Left hindlimb (tissue), 1 donor: ENCODE measurements at regions not wholly inside any gene's neighbourhood (a gene's known extent, or its start where the extent isn't known, plus 50 kb on each side); places are given as distances from the start of the nearest gene placed in this dataset.

Experiments used
- DNase-seq: peaks from one replicate; pipeline ENCODE4 v3.0.0-alpha.2; 2018

DNA sequence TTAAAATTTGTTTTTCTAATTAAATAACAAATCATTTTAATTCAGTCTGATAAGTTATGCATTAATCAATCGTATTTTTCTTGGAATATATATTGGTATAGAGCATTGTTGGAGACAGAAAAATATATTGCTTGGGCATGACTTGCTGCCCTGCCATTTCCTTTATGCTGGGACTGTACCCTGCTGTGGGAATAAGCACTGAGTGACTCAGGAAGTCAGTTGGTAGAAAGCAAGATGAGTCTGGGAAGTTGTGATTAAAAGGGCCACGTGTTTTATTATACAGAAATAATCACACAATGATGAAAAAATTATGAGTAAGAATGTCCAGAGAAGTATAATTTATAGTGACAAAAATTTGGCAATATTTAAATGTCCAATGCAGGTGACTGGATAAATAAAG lies 139.5 kb downstream of the KIF18A start:
- no peak for DNase-seq

DNA sequence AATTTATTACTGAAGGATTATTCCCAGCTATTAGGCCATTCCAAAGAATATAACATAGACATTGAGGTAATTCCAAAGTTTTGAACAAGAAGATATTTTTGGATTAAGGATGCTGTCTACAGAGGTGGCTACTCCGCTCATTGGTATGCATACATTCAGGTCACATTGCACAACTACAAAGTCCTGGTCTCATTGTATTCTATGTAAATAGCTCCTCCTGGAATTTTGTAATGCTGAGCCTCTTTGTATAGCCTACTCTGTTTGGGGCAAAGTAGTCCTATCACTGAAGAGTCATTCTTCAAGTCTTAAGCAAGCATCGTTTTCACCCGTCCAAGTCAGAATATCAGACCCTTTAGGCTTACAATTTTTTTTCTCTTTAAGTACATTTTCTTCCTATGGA lies 142.4 kb downstream of the KIF18A start:
- no peak for DNase-seq

DNA sequence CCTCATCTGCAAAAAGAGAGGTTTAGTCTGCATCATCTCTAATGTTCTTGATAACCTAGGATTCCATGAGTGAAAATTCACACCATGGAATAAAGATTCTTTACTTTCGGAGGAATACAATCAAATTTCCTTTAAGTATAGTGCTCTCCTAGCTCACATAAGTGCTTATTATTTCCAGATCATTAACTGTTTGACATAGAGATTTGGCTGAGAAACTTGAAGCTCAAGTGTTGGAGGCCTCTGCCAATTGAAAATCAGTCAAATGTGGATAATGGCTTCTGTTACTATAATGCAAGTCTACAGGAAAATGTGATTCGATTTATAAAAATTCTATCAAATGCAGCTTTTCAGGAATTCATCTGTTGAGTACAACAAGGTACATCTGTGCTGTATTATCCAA lies 144.6 kb downstream of the KIF18A start:
- no peak for DNase-seq

DNA sequence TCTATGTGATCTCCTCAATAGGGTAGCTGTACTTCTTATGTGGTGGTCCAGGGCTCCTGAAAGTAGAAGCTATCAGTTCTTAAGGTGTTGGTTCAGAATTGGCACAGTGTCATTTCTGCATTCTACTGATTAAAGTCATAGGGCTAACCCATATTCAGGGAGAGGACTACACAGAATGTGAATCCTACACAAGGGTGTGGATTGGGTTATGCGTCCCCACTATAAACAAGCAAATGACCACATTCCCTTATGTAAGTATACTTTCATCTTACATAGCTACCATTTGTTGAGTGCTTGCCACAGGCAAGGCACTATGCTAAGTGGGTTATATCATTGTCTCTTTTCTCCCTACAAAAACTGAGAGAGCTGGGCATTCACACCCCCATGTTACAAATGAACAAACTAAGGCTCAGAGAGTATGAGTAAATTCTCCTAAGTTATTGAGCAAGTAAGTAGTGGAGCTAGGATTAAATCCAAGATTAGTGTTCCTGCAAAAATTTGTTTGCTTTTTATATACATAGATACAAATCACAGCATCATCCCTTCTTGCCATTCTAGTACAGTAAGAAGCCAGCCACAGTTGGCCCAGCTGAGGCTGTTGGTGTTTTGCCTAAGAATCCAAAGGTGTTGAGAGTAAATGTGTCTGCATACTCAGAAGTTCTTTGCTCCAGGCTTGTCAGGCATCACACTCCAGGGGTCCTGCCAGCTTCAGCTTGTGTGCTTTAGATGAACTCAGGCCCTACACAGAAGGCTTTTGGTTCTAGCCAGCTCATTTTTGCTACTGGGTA lies 157.8 kb downstream of the KIF18A start:
- DNase-seq, result no peak

DNA sequence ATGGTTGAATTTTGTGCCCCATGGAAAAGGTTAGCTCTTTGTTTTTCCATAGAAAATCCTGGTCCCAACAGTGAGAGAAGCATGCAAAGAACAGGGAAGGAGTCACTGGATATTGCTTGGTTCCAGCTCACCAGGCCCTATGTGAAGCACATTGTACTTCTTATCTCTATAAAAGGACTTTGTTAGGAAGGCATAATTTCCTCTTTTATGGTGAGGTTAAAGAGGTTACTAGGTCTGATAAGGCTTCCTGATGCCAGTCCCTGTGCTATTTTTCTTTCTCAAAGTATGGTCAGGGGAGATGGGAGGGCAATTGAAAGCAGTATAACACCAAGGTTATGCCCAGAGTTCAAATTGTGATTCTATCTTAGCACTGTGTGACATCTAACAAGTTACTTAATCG lies 162.6 kb downstream of the KIF18A start:
- no peak for DNase-seq

DNA sequence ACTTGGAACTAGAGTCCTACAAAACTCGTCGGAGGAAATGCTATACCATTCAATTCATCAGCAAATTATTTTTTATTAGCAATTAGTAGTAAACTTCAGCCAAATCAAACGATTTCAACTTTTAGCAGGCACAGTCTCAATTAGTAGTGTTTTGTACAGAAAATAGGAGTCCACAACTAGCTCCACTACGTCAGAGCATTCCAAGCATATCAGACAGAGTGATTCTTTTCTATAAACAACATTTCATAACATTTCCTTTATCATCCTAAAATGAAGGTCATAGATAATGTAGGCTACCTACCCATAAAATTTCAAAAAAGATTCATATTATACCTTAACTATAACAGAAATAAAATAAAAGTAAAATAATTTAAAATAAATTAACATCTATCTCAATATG lies 169.9 kb downstream of the KIF18A start:
- no peak for DNase-seq

DNA sequence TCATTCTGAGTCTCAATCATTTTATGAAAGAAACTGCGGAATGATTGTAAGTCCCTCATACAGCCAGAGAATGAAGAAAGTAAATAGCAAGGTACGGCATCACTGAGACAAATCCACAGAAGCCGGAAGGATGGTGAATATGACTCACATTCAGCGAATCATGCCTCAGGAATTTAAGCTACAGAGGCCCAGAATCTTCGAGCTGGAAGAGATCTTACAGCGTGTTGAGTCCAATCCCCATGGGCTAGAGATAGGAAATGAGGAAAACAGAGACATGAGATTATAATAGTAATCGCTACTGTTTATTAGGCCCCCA lies 173.2 kb downstream of the KIF18A start:
- no peak for DNase-seq

DNA sequence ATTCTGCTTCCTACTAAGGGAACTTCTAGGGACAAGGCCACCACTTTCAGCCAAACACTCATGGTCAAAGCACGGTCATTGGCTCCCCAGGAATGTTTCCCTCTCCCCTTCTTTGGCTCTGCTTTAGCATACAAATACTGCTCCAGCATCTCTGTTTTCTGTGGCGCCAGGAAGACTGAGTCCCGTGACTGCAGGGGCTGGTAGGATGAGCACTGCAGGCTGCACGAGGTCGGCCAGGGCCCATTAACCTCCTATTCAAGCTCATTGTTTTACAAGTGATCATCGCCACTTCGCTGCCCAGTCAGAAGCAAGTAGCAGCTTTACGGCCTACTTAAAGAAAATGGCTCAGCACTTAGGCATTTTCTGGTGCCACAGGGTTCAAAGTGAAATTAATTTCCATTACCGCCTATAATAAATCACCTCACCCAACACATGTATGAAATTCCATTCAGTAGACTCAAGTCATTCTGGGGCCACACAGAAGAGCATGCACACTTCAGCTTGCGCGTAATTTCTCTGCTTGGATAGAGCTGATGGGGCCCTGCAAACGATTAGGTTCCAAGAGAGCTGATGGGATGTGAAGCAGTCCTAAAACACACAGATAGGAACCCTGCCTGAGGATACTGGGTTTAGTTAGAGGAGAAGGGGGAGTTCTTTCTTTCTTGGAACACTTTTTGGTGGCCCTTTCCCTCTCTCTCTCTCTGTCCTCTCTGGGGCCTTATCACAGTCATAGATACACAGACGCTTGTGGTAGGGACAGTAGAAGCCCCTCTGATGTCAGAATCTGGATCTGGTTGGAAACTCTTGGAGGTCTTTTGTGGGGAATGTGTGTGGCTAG lies 173.7 kb downstream of the KIF18A start:
- no peak for DNase-seq

DNA sequence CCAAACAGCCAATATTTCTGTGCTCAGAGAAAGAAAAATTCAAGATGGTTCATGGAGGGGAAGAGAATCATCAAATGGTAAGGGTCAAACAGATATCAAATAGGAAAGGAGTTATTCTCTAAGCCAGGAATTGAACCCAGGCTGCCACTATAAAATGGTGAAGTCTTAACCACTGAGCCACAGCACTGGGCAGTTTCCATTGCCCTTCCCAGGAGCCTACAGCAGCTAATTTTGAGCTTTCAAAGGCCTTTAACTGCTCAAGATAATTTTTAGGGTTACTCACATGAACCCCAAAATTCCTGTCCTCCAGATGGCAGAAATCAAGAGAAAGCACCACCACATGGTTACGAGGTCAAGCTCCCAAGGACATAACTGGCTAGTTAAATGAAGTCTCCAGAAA lies 176.2 kb downstream of the KIF18A start:
- DNase-seq, result no peak

DNA sequence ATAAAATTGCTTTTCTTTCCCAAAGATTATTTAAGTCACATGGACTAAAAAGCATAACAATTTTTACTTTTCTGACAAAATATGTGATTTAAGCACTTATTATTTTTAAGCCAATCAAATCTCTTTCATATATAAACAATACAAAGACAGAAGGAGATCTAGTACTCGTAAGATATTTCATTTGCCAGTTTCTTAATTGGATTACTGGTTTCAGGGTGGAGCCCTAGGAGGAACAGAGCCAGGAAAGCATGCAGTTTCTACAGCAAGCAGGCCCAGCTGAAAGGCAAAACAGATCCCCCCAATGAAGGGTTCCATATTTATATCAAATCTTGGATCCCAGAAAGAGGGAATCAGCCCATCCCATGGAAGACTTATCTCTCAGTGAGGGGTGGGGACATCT lies 177.0 kb downstream of the KIF18A start:
- DNase-seq, result no peak

DNA sequence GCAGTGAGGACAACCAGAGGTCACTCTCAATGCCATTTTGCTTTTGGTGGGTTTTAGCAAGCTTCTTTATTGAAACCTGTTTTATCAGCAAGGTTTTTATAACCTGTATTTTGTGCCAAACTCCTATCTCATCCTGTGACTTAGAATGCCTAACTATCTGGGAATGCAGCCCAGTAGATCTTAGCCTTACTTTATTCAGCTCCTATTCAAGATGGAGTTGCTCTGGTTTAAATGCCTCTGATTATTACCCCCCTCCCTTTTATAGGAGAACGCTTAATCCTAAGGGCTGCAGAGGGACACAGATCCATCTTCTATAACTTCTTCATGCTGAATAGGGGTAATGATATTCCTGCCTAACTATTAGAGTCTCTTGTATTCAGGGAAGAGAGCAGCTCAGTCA lies 179.1 kb downstream of the KIF18A start:
- DNase-seq, result no peak

DNA sequence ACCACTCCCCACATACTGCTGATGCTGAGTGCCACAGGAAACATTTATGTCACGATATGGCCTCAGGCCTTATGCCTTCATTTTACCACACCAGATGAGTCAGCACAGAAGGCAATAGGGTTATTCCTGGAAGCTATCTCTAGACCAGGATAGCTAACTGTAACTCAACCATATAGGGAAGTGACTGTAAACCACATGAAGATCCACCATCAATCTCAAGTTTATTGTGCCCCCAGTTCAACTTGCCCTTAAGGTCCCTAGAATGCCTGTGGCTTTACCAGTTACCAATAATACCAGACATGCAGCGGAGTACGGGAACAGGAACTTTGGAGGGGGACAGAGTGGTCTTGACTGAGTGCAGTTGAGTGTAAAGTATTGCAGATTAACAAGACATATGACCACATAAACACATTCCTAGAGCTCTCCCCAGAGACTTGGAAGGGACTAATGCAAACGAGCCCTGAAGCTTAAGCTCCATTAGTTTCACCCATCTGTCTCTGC lies 180.9 kb downstream of the KIF18A start:
- DNase-seq, result no peak

DNA sequence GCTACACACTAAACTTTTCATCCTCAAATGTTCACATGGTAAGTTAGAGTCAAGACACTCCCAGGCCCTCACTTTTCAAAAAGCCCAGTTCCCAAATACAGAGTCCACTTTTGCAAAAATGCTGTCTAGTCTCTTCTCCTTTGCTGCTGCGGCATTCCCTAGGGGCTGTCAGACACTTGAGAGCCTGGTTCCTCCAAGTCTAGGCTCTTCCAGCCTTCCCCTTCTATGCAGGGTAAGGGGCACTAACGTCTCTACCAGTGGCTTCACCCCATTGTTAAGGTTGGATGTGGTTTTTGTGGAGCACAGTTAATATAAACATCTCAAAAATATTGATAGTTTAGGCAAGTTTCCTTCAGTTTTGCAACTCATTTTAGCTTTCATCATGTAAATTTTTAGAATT lies 181.5 kb downstream of the KIF18A start:
- no peak for DNase-seq

DNA sequence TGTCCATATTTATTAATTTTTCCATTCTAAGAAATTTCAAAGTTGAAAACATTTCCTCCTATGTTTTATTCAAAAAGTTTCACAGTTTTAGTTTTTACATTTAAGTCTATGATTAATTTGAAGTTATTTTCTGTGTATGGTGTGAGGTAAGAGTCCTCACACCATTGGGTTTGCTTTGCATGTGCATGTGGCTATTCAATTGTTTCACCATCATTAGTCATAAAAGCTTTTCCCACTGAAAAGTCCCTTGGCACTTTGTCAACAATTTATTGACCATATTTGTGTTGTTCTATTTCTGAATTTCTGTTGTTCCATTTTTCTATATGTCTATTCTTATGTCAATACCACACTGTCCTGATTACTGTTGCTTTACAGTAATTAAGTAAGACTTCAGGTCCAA lies 186.5 kb downstream of the KIF18A start:
- DNase-seq, result no peak

DNA sequence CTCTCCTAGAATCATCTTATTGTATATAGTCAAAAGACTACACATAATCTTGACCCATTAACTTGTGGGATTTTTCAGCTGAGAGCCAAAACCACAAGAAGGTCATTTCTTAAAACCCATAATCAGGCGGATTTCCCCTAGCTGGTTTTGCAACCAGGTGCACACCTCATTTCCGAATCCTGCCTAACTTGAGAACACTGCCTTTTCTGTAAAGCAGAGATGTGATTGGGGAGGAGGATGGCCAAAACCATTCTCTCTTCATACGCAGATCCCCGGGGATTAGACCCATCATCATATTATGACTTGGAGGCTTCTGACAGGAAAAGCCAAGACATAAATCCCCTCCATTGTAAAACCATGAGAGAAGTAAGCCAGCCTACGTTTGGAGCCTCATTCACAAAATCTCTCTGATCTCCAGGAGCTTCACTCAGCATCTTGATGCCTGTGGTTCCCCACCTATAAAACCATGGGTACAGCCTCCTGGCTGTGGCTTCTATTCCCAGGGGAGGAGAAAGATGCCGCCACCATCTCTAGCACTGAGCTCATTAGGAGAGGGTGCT lies 191.3 kb downstream of the KIF18A start:
- no peak for DNase-seq

DNA sequence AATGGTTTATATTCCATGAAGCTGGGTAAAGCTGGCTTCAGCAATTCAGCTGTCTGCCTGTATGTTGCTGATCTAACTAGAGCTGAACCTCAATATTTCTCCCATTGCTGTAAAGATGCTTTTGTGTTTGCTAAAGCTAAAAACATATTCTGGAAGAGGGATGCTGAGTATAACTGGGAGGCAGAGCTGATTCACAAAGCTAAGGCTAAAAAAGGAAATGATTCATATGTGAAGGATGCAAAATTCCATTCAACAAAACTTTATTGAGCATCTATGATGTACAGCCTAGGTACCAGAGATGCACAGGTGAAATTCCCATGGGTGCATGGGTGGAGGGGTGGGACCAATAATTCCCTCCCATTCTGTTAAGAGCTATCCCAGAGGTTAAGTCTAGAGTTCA lies 193.9 kb downstream of the KIF18A start:
- no peak for DNase-seq

DNA sequence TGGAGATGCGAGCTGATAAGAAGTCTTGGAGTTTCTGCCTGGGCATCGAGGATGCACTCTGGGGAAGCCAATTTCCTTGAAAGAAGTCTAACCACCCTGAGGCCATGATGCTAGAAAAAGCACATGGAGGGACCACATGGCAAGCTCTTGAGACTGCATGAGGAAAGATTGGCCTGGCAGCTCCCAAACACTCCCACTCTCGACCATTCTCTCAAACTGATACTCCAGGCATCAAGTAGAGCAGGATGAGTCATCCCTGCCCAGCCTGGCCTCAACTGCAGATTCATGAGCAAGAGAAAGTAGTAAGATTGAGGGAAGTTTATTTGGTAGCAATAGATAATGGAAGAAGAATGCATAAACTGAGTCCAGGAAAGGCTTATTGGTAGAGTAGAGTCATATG lies 194.3 kb downstream of the KIF18A start:
- no peak for DNase-seq

DNA sequence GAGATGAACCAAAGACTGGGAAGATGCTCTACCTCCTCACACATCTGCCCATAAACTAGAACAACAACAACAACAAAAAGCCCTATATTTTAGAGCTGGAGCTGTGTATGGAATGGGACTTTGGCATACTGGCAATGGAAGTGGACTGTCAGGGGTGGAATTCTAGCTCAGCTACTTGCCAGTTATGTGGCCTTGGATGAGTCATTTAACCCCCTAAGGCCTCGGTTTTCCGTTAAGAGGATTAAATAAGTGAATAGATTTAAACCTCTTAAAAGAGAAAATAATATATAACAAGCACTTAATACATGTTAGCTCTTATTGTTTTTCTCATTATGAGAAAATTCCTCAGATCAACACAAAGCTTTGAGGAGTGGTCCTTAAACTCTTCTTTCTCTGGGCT lies 195.0 kb downstream of the KIF18A start:
- DNase-seq, result no peak

DNA sequence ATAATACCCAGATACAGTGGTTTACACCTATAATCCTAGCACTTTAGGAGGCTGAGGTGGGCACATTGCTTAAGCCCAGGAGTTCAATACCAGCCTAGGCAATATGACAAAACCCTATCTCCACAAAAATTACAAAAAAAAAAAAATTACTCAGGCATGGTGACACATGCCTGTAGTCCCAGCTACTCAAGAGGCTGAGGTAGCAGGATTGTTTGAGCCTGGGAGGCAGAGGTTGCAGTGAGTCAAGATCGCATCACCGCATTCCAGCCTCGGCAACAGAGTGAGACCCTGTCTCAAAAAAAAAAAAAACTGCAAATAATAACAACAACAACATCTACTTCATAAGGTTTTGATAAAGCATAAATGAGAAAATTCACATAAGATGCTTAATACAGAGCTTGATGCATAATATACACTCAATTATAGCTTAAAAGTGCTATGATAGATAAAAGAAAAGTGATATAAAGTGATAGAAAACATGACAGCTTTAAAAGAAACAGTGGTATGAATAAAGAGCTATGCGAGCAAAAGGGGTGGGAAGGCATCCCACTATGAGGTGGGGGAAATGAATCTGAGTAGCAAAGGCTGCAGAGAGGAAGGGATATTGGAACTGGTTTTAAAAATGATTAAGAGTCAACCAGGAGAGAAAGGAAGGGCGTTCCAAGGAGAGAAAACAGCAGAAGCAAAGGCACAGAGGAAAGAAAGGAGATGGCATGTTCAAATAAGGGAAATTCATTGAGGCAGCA lies 197.6 kb downstream of the KIF18A start:
- DNase-seq, result no peak

DNA sequence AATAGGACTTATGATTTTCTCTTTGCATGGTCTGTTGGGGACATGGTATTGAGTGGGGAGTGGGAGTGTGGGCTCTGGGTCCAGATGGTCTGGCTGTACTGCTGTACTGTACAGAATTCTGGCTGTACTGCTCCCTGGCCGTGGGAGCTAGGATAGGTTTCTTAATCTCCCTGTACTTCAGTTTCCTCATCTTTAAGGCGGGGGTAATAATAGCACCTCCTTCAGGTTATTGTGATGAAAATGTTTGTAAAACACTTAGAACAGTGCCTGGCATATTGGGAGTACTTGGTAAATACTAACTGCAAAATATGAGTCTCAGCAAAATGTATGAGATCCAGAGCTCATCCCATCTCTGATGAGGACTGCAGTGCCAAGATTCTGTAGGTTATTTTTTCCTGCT lies 198.6 kb downstream of the KIF18A start:
- no peak for DNase-seq

DNA sequence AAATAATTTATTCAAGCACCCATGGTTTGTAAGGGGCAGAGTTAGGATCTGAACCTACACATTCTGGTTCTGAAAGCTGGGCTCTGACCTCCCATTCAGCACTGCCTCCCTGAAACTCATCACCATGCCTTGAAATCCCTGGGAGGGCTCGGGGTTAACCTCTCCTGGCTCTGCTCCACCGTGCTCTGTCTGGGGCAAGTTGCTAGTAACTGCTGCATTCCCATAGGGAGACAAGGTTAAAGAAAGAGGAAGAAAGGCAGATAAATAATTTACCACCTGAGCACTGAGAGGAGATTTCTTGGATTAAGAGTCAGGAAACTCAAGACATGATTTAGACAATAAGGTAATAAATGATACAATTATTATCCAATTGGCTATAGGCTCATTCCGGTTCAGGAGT lies 199.3 kb downstream of the KIF18A start:
- no peak for DNase-seq

DNA sequence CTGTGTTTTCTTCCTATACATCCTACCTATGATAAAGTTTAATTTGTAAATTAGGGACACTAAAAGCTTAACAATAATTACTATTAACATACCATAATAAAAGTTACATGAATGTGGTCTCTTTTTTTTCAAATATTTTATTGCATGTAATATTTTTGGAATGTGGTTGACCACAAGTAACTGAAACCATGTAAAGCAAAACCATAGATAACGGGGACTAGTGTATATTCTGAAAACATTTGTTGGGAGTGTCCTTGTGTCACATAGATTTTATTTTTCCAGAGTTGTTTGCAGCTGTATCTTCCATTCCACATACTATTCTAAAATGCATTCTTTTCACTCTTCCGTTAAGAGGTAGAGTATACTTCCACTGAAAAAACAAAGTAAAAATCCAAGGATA lies 200.4 kb downstream of the KIF18A start:
- DNase-seq, result no peak

DNA sequence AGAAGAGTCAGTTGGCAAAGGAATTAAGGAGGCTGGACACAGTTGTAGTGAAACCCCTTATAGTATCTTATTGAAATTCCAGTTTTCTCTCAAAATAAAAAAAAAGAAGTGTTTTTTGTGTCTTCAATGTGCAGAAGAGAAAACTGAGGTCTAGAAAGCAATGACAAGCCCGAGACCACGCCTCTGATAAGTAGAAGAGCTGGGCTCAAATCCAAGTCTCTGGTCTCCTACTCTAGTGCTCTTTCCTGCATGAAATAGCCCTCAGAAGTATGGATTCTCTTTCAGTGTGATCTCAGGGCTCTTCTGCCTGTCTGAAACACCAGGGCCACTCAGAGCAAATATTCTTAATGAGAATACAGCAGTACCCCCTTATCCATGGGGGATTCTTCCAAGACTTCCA lies 200.9 kb downstream of the KIF18A start:
- no peak for DNase-seq
